ENCODE measurements at regions not wholly inside any gene's neighbourhood (a gene's known extent, or its start where the extent isn't known, plus 50 kb on each side); places are given as distances from the start of the nearest gene placed in this dataset.
"Not testable (repeated sequence)": the region's sequence is repeated elsewhere in the genome, so short reads cannot be mapped to it uniquely, and the experiment has no call there.

DNA sequence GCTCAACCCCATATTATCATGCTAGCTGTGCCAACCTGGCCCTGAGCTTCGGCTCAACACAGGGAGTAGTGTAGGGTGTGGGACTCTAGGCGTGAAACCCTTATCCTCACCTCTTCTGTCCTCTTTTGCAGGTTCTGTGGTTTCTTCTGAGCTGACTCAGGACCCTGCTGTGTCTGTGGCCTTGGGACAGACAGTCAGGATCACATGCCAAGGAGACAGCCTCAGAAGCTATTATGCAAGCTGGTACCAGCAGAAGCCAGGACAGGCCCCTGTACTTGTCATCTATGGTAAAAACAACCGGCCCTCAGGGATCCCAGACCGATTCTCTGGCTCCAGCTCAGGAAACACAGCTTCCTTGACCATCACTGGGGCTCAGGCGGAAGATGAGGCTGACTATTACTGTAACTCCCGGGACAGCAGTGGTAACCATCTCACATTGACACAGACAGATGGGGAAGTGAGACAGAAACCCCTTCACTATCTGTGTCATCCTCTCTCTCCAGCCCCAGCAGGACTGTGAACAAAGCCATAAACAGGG is 76.4 kb downstream of the GGTLC2 start:
- no peak overlapping the region for H3K27ac ChIP-seq
- no peak for TF ChIP-seq CTCF (conservative IDR thresholded peaks at IDR 0.05)

DNA sequence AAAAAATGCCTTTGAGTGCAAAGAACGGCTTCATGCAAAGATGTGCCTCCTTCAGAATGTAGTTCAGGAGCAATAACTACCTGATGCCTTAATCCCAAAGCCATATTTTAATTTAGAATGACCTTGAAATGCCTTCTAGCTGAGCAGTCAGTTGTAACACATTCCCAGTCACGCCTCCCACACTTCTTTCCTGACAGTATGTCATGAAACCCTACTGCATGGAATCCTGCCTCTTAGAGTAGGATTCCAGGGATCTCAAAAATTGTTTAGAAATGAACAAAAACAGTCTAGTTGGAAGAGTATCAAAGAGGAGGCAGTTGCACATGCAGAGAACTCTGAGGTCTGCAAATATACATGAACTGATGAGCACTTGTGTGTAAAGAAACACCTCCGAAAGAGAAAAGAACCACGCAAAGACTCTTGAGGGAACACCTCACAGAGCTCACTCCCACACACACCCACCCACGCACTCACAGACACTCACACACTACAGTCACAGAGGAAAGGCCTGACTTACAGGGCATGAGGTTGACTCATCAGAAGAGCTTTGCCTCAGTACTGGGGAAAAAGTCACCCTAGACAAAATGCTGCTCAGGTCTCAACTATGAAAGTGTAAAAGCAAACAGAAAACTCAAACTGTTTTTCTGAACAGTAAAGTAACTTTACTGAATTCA is 77.4 kb downstream of the GGTLC2 start:
- no peak overlapping the region for H3K27ac ChIP-seq
- no peak for TF ChIP-seq CTCF (conservative IDR thresholded peaks at IDR 0.05)

DNA sequence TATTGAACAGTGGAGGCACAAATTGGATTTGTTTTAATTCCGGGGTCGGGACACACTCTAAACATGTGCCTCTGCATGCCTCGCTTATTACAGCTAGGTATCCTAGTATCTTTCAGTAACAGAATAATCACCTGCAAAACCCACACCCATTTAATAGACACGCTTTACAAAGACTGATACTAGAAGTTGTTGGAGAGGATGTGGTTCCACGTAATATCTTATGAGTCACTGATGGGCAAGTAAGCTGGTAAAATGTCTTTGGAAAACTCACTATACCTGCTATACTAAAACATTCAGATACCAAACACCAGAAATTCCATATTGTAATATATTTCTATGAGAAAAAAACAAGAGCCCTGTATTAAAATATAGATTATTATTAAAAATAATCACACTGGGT is 84.0 kb downstream of the GGTLC2 start:
- H3K27ac ChIP-seq = no peak overlapping the region

DNA sequence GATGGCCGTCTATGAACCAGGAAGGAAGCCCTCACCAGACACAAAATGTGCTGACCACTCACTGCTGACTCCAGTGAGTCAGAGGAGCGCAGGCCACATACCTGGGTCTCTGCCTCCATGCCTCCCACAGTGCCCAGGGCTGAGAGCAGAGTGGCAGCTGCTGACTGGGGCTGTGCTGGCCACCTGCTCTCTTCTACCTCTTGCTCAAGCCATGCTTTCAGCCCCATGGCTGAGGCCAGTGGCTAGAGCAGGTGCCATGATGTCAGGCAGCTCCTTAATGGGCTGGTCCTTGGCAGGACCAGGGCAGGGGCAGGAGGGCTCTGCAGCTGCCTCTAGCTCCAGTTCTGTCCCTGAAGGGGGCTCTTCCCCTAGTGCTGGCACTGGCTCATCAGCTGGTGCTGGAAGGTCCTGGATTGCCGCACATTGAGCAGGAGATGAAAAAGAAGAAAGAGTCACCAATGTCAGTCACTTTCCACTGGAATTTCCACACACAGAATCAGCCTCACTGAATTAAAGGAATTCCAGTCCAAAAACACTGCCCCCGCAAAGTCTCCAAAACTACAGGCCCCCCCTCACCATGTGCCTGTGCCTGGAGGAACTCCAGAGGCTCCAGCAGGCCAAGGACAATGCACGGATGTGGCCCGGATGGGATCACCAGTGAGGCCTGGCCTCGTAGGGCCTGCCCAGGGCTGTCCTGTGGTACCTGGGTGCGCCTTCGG is 86.4 kb downstream of the GGTLC2 start:
- no peak for TF ChIP-seq CTCF (conservative IDR thresholded peaks at IDR 0.05)
- no peak overlapping the region for H3K27ac ChIP-seq

More for the DNA sequence above, 84.0 kb downstream of the GGTLC2 start:
- no peak for TF ChIP-seq CTCF (conservative IDR thresholded peaks at IDR 0.05)

DNA sequence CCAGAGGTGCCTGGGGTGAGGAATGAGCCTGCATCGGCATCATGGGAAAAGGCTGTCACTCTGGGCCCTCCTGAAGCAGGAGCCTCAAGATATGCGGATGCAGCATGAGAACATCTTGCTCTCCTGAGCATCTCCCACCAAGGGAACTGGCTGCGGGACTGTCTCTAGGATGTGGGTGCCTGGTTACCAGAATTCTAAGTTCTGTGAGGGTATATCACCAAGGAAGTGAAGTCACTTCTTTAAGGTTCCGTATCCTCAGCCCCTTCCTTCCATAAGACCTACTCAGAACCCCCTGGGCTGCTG is 86.9 kb downstream of the GGTLC2 start:
- H3K27ac ChIP-seq = no peak overlapping the region
- no peak for TF ChIP-seq CTCF (conservative IDR thresholded peaks at IDR 0.05)

DNA sequence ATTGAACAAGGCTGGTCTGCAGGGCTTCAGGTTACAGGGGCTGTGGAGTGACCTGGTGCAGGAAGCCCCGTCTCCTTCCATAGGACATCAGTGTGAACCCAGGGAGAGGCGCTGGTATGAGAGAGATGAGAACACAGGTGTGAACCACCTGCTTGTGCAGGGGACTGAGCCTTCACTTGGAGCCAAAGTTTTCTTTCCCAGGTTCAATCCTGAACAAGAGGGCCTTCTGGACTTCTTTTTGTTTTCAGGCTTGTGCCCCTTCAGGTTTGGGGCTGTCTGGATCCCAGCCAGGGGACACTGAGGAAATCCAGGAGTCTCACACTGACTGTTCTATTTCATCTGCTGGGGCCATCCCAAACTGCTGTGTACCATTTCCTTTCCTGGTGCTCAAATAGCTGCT is 88.6 kb downstream of the GGTLC2 start:
- not testable (repeated sequence) for H3K27ac ChIP-seq

GRCh38 chr22:22733881-22734373 is 89.5 kb downstream of the GGTLC2 start:
- no peak for TF ChIP-seq CTCF (conservative IDR thresholded peaks at IDR 0.05)
- no peak overlapping the region for H3K27ac ChIP-seq

DNA sequence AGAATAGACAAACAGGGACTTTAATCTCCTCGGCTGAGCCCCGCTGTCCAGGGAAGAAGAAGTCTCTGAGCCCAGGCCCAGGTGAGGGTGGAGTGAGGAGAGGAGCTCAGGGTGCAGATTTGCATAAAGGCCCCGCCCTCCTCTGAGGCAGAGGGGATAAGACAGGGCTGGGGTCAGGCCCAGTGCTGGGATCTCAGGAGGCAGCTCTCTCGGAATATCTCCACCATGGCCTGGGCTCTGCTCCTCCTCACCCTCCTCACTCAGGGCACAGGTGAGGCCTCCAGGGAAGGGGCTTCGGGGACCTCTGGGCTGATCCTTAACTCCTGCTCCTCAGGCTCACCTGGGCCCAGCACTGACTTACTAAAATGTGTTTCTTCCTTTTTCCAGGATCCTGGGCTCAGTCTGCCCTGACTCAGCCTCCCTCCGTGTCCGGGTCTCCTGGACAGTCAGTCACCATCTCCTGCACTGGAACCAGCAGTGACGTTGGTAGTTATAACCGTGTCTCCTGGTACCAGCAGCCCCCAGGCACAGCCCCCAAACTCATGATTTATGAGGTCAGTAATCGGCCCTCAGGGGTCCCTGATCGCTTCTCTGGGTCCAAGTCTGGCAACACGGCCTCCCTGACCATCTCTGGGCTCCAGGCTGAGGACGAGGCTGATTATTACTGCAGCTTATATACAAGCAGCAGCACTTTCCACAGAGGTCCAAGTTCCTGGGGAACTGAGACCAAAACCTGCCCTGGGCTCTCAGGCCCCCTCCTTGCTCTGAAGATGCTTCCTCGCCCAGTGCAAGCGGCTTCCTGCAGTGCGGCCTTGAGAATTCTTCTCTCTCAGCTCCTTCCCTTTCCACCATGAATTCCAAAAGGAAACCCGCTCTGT is 90.2 kb downstream of the GGTLC2 start:
- H3K27ac ChIP-seq = not testable (repeated sequence)

GRCh38 chr22:22735276-22735675 is 90.9 kb downstream of the GGTLC2 start:
- H3K27ac ChIP-seq = not testable (repeated sequence)
